CD4-positive, alpha-beta T cell (primary cell): ENCODE measurements at regions not wholly inside any gene's neighbourhood (a gene's known extent, or its start where the extent isn't known, plus 50 kb on each side); places are given as distances from the start of the nearest gene placed in this dataset.

ENCODE experiments used
- ATAC-seq: fragments of 200-7000 bp; cut with Tn5 transposase; one replicate; pipeline ENCODE4 v1.10.0; 2022; ENCODE audit warnings: mild to moderate bottlenecking; ENCODE audit not compliant: poor library complexity
- CTCF ChIA-PET: fragments of 350-600 bp; sonication (Branson Sonifier 250); formaldehyde crosslinking; loops from one replicate; lab custom pipeline; 2021; ENCODE audit warnings: antibody characterized with exemption, inconsistent platforms; lab: Charles Lee
- POLR2A ChIA-PET: fragments of 350-600 bp; sonication (Branson Sonifier 250); formaldehyde crosslinking; loops from one replicate; lab custom pipeline; 2021; ENCODE audit warnings: antibody characterized with exemption, inconsistent platforms; lab: Charles Lee
- DNase-seq, 14 experiments: peaks; one replicate each; pipeline ENCODE4 v3.0.0-alpha.2; 2013 to 2020; ENCODE audit warnings: mixed read lengths in 2 of 14
- H3K27ac ChIP-seq, 2 donors: one replicate each; pipeline versions ENCODE4 v1.5.1 to v1.7.0; 2013; ENCODE audit warnings: low read length in 2 of 2, low read depth in 1 of 2, mild to moderate bottlenecking in 1 of 2
- H3K27me3 ChIP-seq, 2 experiments: 1 replicate in 1 of 2; 2 replicates in 1 of 2; pipeline versions ENCODE4 v1.6.1 to v1.7.0; 2013; ENCODE audit warnings: low read length in 2 of 2, control low read depth in 1 of 2, mild to moderate bottlenecking in 1 of 2, moderate library complexity in 1 of 2; ENCODE audit not compliant: insufficient read depth in 2 of 2, control insufficient read depth in 1 of 2
- H3K36me3 ChIP-seq: one replicate; pipeline ENCODE4 v1.6.1; 2013; ENCODE audit warnings: low read length, control low read depth; ENCODE audit not compliant: insufficient read depth
- H3K4me1 ChIP-seq: one replicate; pipeline ENCODE4 v1.6.1; 2013; ENCODE audit warnings: low read length, control low read depth; ENCODE audit not compliant: insufficient read depth
- H3K4me3 ChIP-seq: one replicate; pipeline ENCODE4 v1.5.1; 2013; ENCODE audit warnings: mild to moderate bottlenecking, low read length, moderate library complexity
- H3K9me3 ChIP-seq, 2 experiments: 1 replicate in 1 of 2; 2 replicates in 1 of 2; pipeline versions ENCODE4 v1.6.1 to v1.7.0; 2013; ENCODE audit warnings: low read length in 2 of 2, mild to moderate bottlenecking in 2 of 2, control low read depth in 1 of 2, moderate library complexity in 1 of 2; ENCODE audit not compliant: control insufficient read depth in 1 of 2, insufficient read depth in 1 of 2
- H3K27ac Mint-ChIP-seq: one replicate; pipeline ENCODE4 v1.8.0; 2020; ENCODE audit warnings: mixed read lengths
- H3K27me3 Mint-ChIP-seq: one replicate; pipeline ENCODE4 v1.8.0; 2021; ENCODE audit warnings: mixed read lengths
- H3K36me3 Mint-ChIP-seq: one replicate; pipeline ENCODE4 v1.8.0; 2021; ENCODE audit warnings: low read depth, mixed read lengths
- H3K4me1 Mint-ChIP-seq: one replicate; pipeline ENCODE4 v1.8.0; 2021; ENCODE audit warnings: low read depth, mixed read lengths
- H3K4me3 Mint-ChIP-seq: one replicate; pipeline ENCODE4 v1.8.0; 2020; ENCODE audit warnings: mild to moderate bottlenecking, mixed read lengths
- H3K9me3 Mint-ChIP-seq: one replicate; pipeline ENCODE4 v1.8.0; 2020; ENCODE audit warnings: mixed read lengths
- intact Hi-C, 2 experiments: fragments of 100-400 bp; cut with DNase I in 1 of 2; cut with micrococcal nuclease in 1 of 2; formaldehyde crosslinking; loops; one replicate each; pipeline versions ENCODE4 v1.15.1 to v1.9.0; 2023 to 2025; cut with DNase I, micrococcal nuclease
- TF ChIP-seq, protein P1 (sequence below): fragments of 200-600 bp; IDR thresholded peaks from one replicate; pipeline ENCODE4 v1.8.0; 2022; ENCODE audit warnings: antibody characterized with exemption, mild to moderate bottlenecking

GRCh38 chr10:33621101-33621500 lies 286.6 kb upstream of the NRP1 start:
- CTCF ChIA-PET = no interaction called here
- Mint-ChIP-seq H3K27ac (no peak overlapping the region), H3K4me1 (no peaks in the 10 kb centered on the region), H3K36me3 (no peaks in the 10 kb centered on the region), H3K4me3 (no peak overlapping the region), H3K27me3 (peaks cover 4% of the 10 kb centered on the region), H3K9me3 (no peaks in the 10 kb centered on the region)
- DNase-seq (peak in 2 of 14 experiments; percentile 38 to 51), ATAC-seq (no peak)
- TF ChIP-seq, protein P1, sequence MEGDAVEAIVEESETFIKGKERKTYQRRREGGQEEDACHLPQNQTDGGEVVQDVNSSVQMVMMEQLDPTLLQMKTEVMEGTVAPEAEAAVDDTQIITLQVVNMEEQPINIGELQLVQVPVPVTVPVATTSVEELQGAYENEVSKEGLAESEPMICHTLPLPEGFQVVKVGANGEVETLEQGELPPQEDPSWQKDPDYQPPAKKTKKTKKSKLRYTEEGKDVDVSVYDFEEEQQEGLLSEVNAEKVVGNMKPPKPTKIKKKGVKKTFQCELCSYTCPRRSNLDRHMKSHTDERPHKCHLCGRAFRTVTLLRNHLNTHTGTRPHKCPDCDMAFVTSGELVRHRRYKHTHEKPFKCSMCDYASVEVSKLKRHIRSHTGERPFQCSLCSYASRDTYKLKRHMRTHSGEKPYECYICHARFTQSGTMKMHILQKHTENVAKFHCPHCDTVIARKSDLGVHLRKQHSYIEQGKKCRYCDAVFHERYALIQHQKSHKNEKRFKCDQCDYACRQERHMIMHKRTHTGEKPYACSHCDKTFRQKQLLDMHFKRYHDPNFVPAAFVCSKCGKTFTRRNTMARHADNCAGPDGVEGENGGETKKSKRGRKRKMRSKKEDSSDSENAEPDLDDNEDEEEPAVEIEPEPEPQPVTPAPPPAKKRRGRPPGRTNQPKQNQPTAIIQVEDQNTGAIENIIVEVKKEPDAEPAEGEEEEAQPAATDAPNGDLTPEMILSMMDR = no peak
- H3K4me1 ChIP-seq = no peaks in the 10 kb centered on the region
- peaks cover 0 to 4% of the 10 kb centered on the region in 2 experiments for H3K9me3 ChIP-seq
- no peaks in the 10 kb centered on the region for H3K36me3 ChIP-seq
- intact Hi-C loops = no loop called here
- no peak overlapping the region for H3K27ac ChIP-seq
- no peak overlapping the region for H3K4me3 ChIP-seq
- H3K27me3 ChIP-seq = no peaks in the 10 kb centered on the region
- POLR2A ChIA-PET = no interaction called here

DNA sequence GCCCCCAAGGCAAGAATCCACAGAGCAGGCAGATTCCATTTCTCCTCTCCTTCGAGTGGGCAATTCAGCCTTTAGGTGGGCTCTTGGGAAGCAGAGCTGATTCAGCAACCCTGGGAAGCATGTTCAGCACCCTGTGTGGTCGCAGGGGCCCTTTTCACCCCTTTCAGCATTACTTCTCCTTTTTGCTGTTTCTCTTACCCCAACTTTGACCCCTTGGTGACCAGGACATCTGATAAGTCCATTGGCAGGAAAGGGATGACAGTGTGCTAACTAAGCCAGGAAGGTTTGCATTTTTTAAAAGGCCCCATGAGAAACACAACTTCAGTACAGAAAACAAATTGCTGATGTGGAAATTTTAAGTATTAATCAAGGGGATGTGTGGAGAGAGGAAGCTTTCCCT lies 283.7 kb upstream of the NRP1 start:
- ATAC-seq = no peak
- Histone ChIP-seq H3K9me3 (peaks cover 0 to 4% of the 10 kb centered on the region in 2 experiments), H3K4me1 (no peaks in the 10 kb centered on the region), H3K27ac (no peak overlapping the region), H3K27me3 (no peaks in the 10 kb centered on the region), H3K4me3 (no peak overlapping the region), H3K36me3 (no peaks in the 10 kb centered on the region)
- H3K27ac Mint-ChIP-seq = no peak overlapping the region
- H3K36me3 Mint-ChIP-seq = no peaks in the 10 kb centered on the region
- intact Hi-C loops = no loop called here
- POLR2A ChIA-PET = no interaction called here
- DNase-seq = no peak
- H3K4me3 Mint-ChIP-seq = no peak overlapping the region
- CTCF ChIA-PET = no interaction called here
- peaks cover 2% of the 10 kb centered on the region for H3K9me3 Mint-ChIP-seq
- no peaks in the 10 kb centered on the region for H3K4me1 Mint-ChIP-seq
- H3K27me3 Mint-ChIP-seq = no peaks in the 10 kb centered on the region
- TF ChIP-seq, protein P1 = no peak

DNA sequence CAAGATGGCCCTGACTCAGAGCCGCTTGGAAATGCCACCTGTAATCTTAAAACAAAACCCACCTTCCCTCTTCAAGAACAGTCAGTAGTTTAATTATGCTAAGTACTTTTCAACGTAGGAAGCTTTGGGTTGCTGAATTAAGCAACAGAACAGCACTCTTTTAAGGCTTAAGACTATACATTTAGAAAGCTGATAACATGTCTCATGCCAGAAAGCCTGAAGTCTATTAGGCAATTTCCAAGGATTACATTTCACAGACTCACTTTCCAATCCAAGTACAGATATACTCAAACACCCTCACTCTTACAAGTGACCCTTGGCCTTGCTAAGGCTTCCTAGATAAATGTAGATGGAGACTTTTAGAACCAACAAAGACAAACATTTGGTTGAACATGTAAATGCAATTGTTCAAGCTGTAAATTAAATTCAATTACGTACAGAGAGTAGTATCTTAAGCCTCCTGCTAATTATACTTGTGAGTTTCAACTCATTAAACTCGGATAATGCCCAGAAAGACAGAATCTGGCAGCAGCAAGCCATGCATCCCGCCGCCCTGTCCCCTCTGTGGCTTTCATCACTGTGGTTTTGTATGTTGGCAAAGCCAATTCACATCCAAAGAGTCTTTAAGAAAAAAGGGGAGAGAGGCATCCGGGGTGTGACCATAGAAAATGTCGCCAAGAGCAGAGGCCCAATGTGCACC lies 283.1 kb upstream of the NRP1 start:
- H3K36me3 ChIP-seq = no peaks in the 10 kb centered on the region
- TF ChIP-seq, protein P1 = no peak
- Mint-ChIP-seq H3K36me3 (no peaks in the 10 kb centered on the region), H3K4me3 (no peak overlapping the region), H3K9me3 (peaks cover 8% of the 10 kb centered on the region), H3K27me3 (no peaks in the 10 kb centered on the region), H3K4me1 (no peaks in the 10 kb centered on the region), H3K27ac (no peak overlapping the region)
- no peaks in the 10 kb centered on the region for H3K27me3 ChIP-seq
- no peak overlapping the region for H3K27ac ChIP-seq
- ATAC-seq = no peak
- ChIA-PET CTCF (no interaction called here), POLR2A (no interaction called here)
- no peak for DNase-seq
- H3K4me3 ChIP-seq = no peak overlapping the region
- peaks cover 0 to 4% of the 10 kb centered on the region in 2 experiments for H3K9me3 ChIP-seq
- H3K4me1 ChIP-seq = peaks cover 3% of the 10 kb centered on the region
- intact Hi-C loops = no loop called here
